ENCODE measurements at regions not wholly inside any gene's neighbourhood (a gene's known extent, or its start where the extent isn't known, plus 50 kb on each side); places are given as distances from the start of the nearest gene placed in this dataset.

GRCh38 chr4:17286752-17287460, 225.0 kb downstream of the QDPR start:
- no peak for DNase-seq

- no peak for DNase-seq
Measured at GRCh38 chr4:17285747-17286146, 226.1 kb downstream of the QDPR start.

- DNase-seq = no peak
Measured at GRCh38 chr4:17284323-17285175, 227.3 kb downstream of the QDPR start.

GRCh38 chr4:17283832-17284231, 228.1 kb downstream of the QDPR start:
- DNase-seq = no peak

GRCh38 chr4:17283251-17283650, 228.6 kb downstream of the QDPR start:
- no peak for DNase-seq

GRCh38 chr4:17280261-17281018, 231.4 kb downstream of the QDPR start:
- no peak for DNase-seq

- no peak for DNase-seq
Measured at GRCh38 chr4:17276776-17277175, 235.1 kb downstream of the QDPR start.

- no peak for DNase-seq
Measured at GRCh38 chr4:17275836-17276235, 236.1 kb downstream of the QDPR start.

- no peak for DNase-seq
Measured at GRCh38 chr4:17273047-17273446, 238.8 kb downstream of the QDPR start.

GRCh38 chr4:17272154-17272553, 239.7 kb downstream of the QDPR start:
- DNase-seq = no peak

- DNase-seq = no peak
Measured at GRCh38 chr4:17265653-17266052, 246.2 kb downstream of the QDPR start.

- DNase-seq = no peak
Measured at GRCh38 chr4:17265139-17265538, 246.8 kb downstream of the QDPR start.

GRCh38 chr4:17260166-17260907, 251.6 kb downstream of the QDPR start:
- no peak for DNase-seq

GRCh38 chr4:17258106-17258505, 253.8 kb downstream of the QDPR start:
- DNase-seq = no peak

GRCh38 chr4:17252131-17252530, 259.8 kb downstream of the QDPR start:
- DNase-seq = no peak

GRCh38 chr4:17251101-17251500, 260.8 kb downstream of the QDPR start:
- DNase-seq = no peak

GRCh38 chr4:17250591-17250990, 261.3 kb downstream of the QDPR start:
- no peak for DNase-seq

- DNase-seq = no peak
Measured at GRCh38 chr4:17246656-17247055, 265.2 kb downstream of the QDPR start.

GRCh38 chr4:17241835-17242234, 270.1 kb downstream of the QDPR start:
- no peak for DNase-seq

- DNase-seq = no peak
Measured at GRCh38 chr4:17238633-17239032, 273.3 kb downstream of the QDPR start.

GRCh38 chr4:17236686-17237085, 275.2 kb downstream of the QDPR start:
- no peak for DNase-seq

- DNase-seq = no peak
Measured at GRCh38 chr4:17234678-17235077, 277.2 kb downstream of the QDPR start.

Measured in activated CD4-positive, CD25-positive, alpha-beta regulatory T cell (primary cell).